SK-N-SH (cell line): ENCODE measurements at regions not wholly inside any gene's neighbourhood (a gene's known extent, or its start where the extent isn't known, plus 50 kb on each side); places are given as distances from the start of the nearest gene placed in this dataset.

Experiments used
- CTCF ChIA-PET: fragments of 300-600, 350-600 bp; formaldehyde crosslinking; extraction: SDS; loops from one replicate; lab custom pipeline; 2021; lab: Yijun Ruan, JAX
- POLR2A ChIA-PET: fragments of 350-600 bp; sonication (Branson Sonifier 250); formaldehyde crosslinking; extraction: SDS; loops from one replicate; lab custom pipeline; 2020; ENCODE audit warnings: antibody characterized with exemption, inconsistent platforms; lab: Yijun Ruan, JAX
- DNase-seq: peaks from one replicate; pipeline ENCODE4 v3.0.0; 2012
- H2AFZ ChIP-seq: fragments of 200-600 bp; sonication (generic); 2 replicates; pipeline ENCODE4 v1.8.1; 2016; ENCODE audit warnings: antibody characterized with exemption, mild to moderate bottlenecking, low read depth
- H3F3A ChIP-seq: fragments of 200-600 bp; sonication (generic); replicated peaks from 2 replicates; pipeline ENCODE3; 2016; ENCODE audit warnings: antibody characterized with exemption, mild to moderate bottlenecking; ENCODE audit not compliant: insufficient read depth
- H3K27ac ChIP-seq, 2 experiments: fragments of 200-500 bp in 1 of 2; fragments of 200-600 bp in 1 of 2; sonication (Bioruptor generic) in 1 of 2; sonication (generic), shearing (Covaris generic) in 1 of 2; 2 replicates each; pipeline versions ENCODE4 v1.5.1 to v1.6.1; 2014 to 2016; ENCODE audit warnings: low read depth in 2 of 2, inconsistent platforms in 1 of 2, low read length in 1 of 2, mild to moderate bottlenecking in 1 of 2, mixed read lengths in 1 of 2
- H3K27me3 ChIP-seq: fragments of 200-600 bp; sonication (generic), shearing (Covaris generic); 2 replicates; pipeline ENCODE4 v1.6.1; 2016; ENCODE audit warnings: mixed run types; ENCODE audit not compliant: insufficient read depth
- H3K36me3 ChIP-seq, 2 experiments: fragments of 200-500 bp in 1 of 2; fragments of 200-600 bp in 1 of 2; sonication (Bioruptor generic) in 1 of 2; sonication (generic) in 1 of 2; replicated peaks in 1 of 2; 2 replicates each; pipeline versions ENCODE3 to v1.5.1; 2014 to 2016; ENCODE audit warnings: low read length in 1 of 2, mild to moderate bottlenecking in 1 of 2; ENCODE audit not compliant: insufficient read depth in 2 of 2, control insufficient read depth in 1 of 2
- H3K4me1 ChIP-seq, 2 experiments: fragments of 200-500 bp in 1 of 2; fragments of 200-600 bp in 1 of 2; sonication (Bioruptor generic) in 1 of 2; sonication (generic), shearing (Covaris generic) in 1 of 2; 2 replicates each; pipeline versions ENCODE4 v1.5.1 to v1.6.1; 2014 to 2016; ENCODE audit warnings: low read depth in 1 of 2, low read length in 1 of 2, mixed run types in 1 of 2; ENCODE audit not compliant: insufficient read depth in 2 of 2, control insufficient read depth in 1 of 2
- H3K4me2 ChIP-seq: fragments of 200-600 bp; sonication (generic), shearing (Covaris generic); 2 replicates; pipeline ENCODE4 v1.6.1; 2017; ENCODE audit warnings: mixed run types
- H3K4me3 ChIP-seq, 2 experiments: fragments of 200-500 bp in 1 of 2; fragments of 200-600 bp in 1 of 2; sonication (Bioruptor generic) in 1 of 2; sonication (generic), shearing (Covaris generic) in 1 of 2; 2 replicates each; pipeline versions ENCODE4 v1.5.1 to v1.8.1; 2014 to 2016; ENCODE audit warnings: low read depth in 2 of 2, inconsistent platforms in 1 of 2, low read length in 1 of 2, mild to moderate bottlenecking in 1 of 2, mixed read lengths in 1 of 2, moderate library complexity in 1 of 2
- H3K79me2 ChIP-seq: fragments of 200-600 bp; sonication (generic); 2 replicates; pipeline ENCODE4 v1.8.1; 2017; ENCODE audit warnings: mild to moderate bottlenecking; ENCODE audit not compliant: insufficient read depth
- H3K9ac ChIP-seq: fragments of 200-600 bp; sonication (generic); 2 replicates; pipeline ENCODE4 v1.6.1; 2017; ENCODE audit warnings: mixed run types
- H3K9me2 ChIP-seq: fragments of 200-600 bp; sonication (generic); 2 replicates; pipeline ENCODE4 v1.6.1; 2017; ENCODE audit warnings: mixed run types
- H3K9me3 ChIP-seq: fragments of 200-600 bp; sonication (generic); 2 replicates; pipeline ENCODE4 v1.6.1; 2017; ENCODE audit warnings: mixed run types, mild to moderate bottlenecking, moderate library complexity
- H4K20me1 ChIP-seq: fragments of 200-600 bp; sonication (generic); 2 replicates; pipeline ENCODE4 v1.6.1; 2017; ENCODE audit warnings: mild to moderate bottlenecking, mixed run types; ENCODE audit not compliant: insufficient read depth
- CHD2 ChIP-seq: fragments of 150-350 bp; IDR thresholded peaks from 2 replicates; pipeline ENCODE4 v1.6.1; 2018; ENCODE audit warnings: low read length; ENCODE audit not compliant: partially characterized antibody
- EP300 ChIP-seq, 2 experiments: IDR thresholded peaks; 2 replicates each; pipeline versions ENCODE4 v1.4.0 to v1.6.1; 2012; ENCODE audit warnings: borderline replicate concordance in 1 of 2, low read depth in 1 of 2, low read length in 1 of 2
- FOSL2 ChIP-seq: IDR thresholded peaks from 2 replicates; pipeline ENCODE4 v1.4.0; 2012; ENCODE audit warnings: low read depth, mild to moderate bottlenecking, moderate library complexity, borderline replicate concordance
- GABPA ChIP-seq: IDR thresholded peaks from 2 replicates; pipeline ENCODE4 v1.4.0; 2012; ENCODE audit warnings: low read depth, mild to moderate bottlenecking
- GATA2 ChIP-seq: sonication (generic); formaldehyde crosslinking; IDR thresholded peaks from 2 replicates; pipeline ENCODE4 v1.5.0; 2020; ENCODE audit warnings: mild to moderate bottlenecking, missing genetic modification reagents
- JUND ChIP-seq: IDR thresholded peaks from 2 replicates; pipeline ENCODE4 v1.4.0; 2012
- MEF2A ChIP-seq: IDR thresholded peaks from 2 replicates; pipeline ENCODE4 v1.4.0; 2012; ENCODE audit warnings: low read depth, borderline replicate concordance
- NRF1 ChIP-seq: IDR thresholded peaks from 2 replicates; pipeline ENCODE4 v1.6.1; 2012; ENCODE audit warnings: low read depth, mild to moderate bottlenecking, low read length
- RAD21 ChIP-seq: IDR thresholded peaks from 2 replicates; pipeline ENCODE4 v1.6.1; 2012; ENCODE audit warnings: mild to moderate bottlenecking, low read length
- RCOR1 ChIP-seq: fragments of 150-350 bp; IDR thresholded peaks from 2 replicates; pipeline ENCODE4 v1.6.1; 2017; ENCODE audit warnings: antibody characterized with exemption, low read length
- TEAD4 ChIP-seq: IDR thresholded peaks from 2 replicates; pipeline ENCODE4 v1.4.0; 2012; ENCODE audit warnings: mild to moderate bottlenecking, borderline replicate concordance; ENCODE audit not compliant: insufficient read depth
- YY1 ChIP-seq: IDR thresholded peaks from 2 replicates; pipeline ENCODE4 v1.4.0; 2012; ENCODE audit warnings: low read depth, mild to moderate bottlenecking
- WGBS: methylation state at CpG from one replicate; pipeline ENCODE4 v1.1.6; 2017; ENCODE audit warnings: low lambda C conversion rate; 5-methylcytosine and 5-hydroxymethylcytosine counted together
- TF ChIP-seq, protein P1 (sequence below): fragments of 200-600 bp; sonication (generic); IDR thresholded peaks from 2 replicates; pipeline ENCODE4 v1.6.1; 2017; ENCODE audit warnings: antibody characterized with exemption, mild to moderate bottlenecking, moderate library complexity
- TF ChIP-seq, protein P2 (sequence below): fragments of 150-350 bp; IDR thresholded peaks from 2 replicates; pipeline ENCODE4 v1.6.1; 2016; ENCODE audit warnings: mild to moderate bottlenecking, low read depth, low read length

GRCh38 chr9:17062497-17062896 lies 72.3 kb upstream of the CNTLN start:
- DNase-seq = no peak
- CTCF ChIA-PET = interaction anchor here (0.7 to 3.2 kb wide), 17 partner anchors 10 to 1188 kb away, joined by 3 to 25 read pairs (median 6); partner anchors contain the start of gene CNTLN
- Histone ChIP-seq H3F3A (no peaks in the 10 kb centered on the region), H3K79me2 (no peaks in the 10 kb centered on the region), H3K4me3 (no peak overlapping the region), H3K4me1 (peaks cover 0 to 25% of the 10 kb centered on the region in 2 experiments; a peak in 2 of 4 replicates), H3K27me3 (no peaks in the 10 kb centered on the region), H3K9ac (no peak overlapping the region), H2AFZ (no peak overlapping the region), H3K4me2 (no peak overlapping the region), H3K9me3 (no peaks in the 10 kb centered on the region), H3K36me3 (no peaks in the 10 kb centered on the region), H3K27ac (peak overlapping the region in 1 of 2 experiments; percentile 58; a peak in 2 of 4 replicates), H4K20me1 (no peaks in the 10 kb centered on the region), H3K9me2 (no peaks in the 10 kb centered on the region)
- no peak for TF ChIP-seq MEF2A
- TF ChIP-seq EP300 (IDR thresholded peaks at IDR 0.05; ENCODE audit: borderline replicate concordance in 1 of 2, low read depth in 1 of 2, low read length in 1 of 2) = peak in 1 of 2 experiments; percentile 31; a peak in 1 of 4 replicates
- peak; percentile 47 for TF ChIP-seq CHD2
- POLR2A ChIA-PET = no interaction called here
- 41% methylated on average over 1 of the region's 1 CpG for WGBS

- Histone ChIP-seq H3K79me2 (no peaks in the 10 kb centered on the region), H3F3A (no peaks in the 10 kb centered on the region), H3K27me3 (no peaks in the 10 kb centered on the region), H3K27ac (no peak overlapping the region), H4K20me1 (no peaks in the 10 kb centered on the region), H3K4me1 (peaks cover 0 to 22% of the 10 kb centered on the region in 2 experiments; a peak in 2 of 4 replicates), H3K9me3 (no peaks in the 10 kb centered on the region), H3K36me3 (no peaks in the 10 kb centered on the region), H2AFZ (no peak overlapping the region), H3K9me2 (no peaks in the 10 kb centered on the region), H3K4me3 (no peak overlapping the region), H3K4me2 (no peak overlapping the region), H3K9ac (no peak overlapping the region)
- TF ChIP-seq GATA2 (CRISPR knock-in tag) = peak; percentile 76
- TF ChIP-seq JUND = no peak
- TF ChIP-seq CHD2 = peak; percentile 47
- 0 out of 2 replicates have a peak, but pooled peaks have one; percentile 8 for TF ChIP-seq RAD21
- TF ChIP-seq RCOR1 = peak; percentile 61; the same call in 1 of the 2 replicates
- peak in 1 of 2 experiments; percentile 91; a peak in 2 of 4 replicates for TF ChIP-seq EP300 (IDR thresholded peaks at IDR 0.05; ENCODE audit: borderline replicate concordance in 1 of 2, low read depth in 1 of 2, low read length in 1 of 2)
- CTCF ChIA-PET = no interaction called here
- DNase-seq = no peak
- POLR2A ChIA-PET = no interaction called here
These were observed 74.4 kb upstream of the CNTLN start for GRCh38 chr9:17060450-17060849.

- Histone ChIP-seq H3K27me3 (no peaks in the 10 kb centered on the region), H3K9me3 (no peaks in the 10 kb centered on the region), H3K27ac (no peak overlapping the region), H4K20me1 (no peaks in the 10 kb centered on the region), H3K4me2 (no peak overlapping the region), H3F3A (no peaks in the 10 kb centered on the region), H3K79me2 (no peaks in the 10 kb centered on the region), H2AFZ (no peak overlapping the region), H3K4me3 (no peak overlapping the region), H3K9me2 (no peaks in the 10 kb centered on the region), H3K4me1 (peaks cover 0 to 18% of the 10 kb centered on the region in 2 experiments; a peak in 2 of 4 replicates), H3K9ac (no peak overlapping the region), H3K36me3 (no peaks in the 10 kb centered on the region)
- DNase-seq = no peak
- 91% methylated on average over 1 of the region's 1 CpG for WGBS
- ChIA-PET POLR2A (no interaction called here), CTCF (no interaction called here)
- no peak for TF ChIP-seq GATA2 (CRISPR knock-in tag)
- TF ChIP-seq CHD2 = no peak
- TF ChIP-seq NRF1 = no peak
- no peak for TF ChIP-seq JUND
- TF ChIP-seq GABPA = no peak
- TF ChIP-seq YY1 = no peak
- TF ChIP-seq RAD21 = no peak
- TF ChIP-seq TEAD4 = no peak
- TF ChIP-seq FOSL2 = no peak
- TF ChIP-seq, protein P1, sequence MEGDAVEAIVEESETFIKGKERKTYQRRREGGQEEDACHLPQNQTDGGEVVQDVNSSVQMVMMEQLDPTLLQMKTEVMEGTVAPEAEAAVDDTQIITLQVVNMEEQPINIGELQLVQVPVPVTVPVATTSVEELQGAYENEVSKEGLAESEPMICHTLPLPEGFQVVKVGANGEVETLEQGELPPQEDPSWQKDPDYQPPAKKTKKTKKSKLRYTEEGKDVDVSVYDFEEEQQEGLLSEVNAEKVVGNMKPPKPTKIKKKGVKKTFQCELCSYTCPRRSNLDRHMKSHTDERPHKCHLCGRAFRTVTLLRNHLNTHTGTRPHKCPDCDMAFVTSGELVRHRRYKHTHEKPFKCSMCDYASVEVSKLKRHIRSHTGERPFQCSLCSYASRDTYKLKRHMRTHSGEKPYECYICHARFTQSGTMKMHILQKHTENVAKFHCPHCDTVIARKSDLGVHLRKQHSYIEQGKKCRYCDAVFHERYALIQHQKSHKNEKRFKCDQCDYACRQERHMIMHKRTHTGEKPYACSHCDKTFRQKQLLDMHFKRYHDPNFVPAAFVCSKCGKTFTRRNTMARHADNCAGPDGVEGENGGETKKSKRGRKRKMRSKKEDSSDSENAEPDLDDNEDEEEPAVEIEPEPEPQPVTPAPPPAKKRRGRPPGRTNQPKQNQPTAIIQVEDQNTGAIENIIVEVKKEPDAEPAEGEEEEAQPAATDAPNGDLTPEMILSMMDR = no peak
- TF ChIP-seq, protein P2, sequence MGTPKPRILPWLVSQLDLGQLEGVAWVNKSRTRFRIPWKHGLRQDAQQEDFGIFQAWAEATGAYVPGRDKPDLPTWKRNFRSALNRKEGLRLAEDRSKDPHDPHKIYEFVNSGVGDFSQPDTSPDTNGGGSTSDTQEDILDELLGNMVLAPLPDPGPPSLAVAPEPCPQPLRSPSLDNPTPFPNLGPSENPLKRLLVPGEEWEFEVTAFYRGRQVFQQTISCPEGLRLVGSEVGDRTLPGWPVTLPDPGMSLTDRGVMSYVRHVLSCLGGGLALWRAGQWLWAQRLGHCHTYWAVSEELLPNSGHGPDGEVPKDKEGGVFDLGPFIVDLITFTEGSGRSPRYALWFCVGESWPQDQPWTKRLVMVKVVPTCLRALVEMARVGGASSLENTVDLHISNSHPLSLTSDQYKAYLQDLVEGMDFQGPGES = no peak
These were observed 75.4 kb upstream of the CNTLN start for GRCh38 chr9:17059465-17059864.
